IPS-NIHi11 (cell line): ENCODE measurements at regions not wholly inside any gene's neighbourhood (a gene's known extent, or its start where the extent isn't known, plus 50 kb on each side); places are given as distances from the start of the nearest gene placed in this dataset.

Experiments used
- DNase-seq: peaks from one replicate; pipeline ENCODE4 v3.0.0; 2012; ENCODE audit warnings: mixed read lengths, low spot score

- DNase-seq: no peak
Observed at GRCh38 chr10:10516346-10517130, 501.1 kb upstream of the CELF2 start.

DNA sequence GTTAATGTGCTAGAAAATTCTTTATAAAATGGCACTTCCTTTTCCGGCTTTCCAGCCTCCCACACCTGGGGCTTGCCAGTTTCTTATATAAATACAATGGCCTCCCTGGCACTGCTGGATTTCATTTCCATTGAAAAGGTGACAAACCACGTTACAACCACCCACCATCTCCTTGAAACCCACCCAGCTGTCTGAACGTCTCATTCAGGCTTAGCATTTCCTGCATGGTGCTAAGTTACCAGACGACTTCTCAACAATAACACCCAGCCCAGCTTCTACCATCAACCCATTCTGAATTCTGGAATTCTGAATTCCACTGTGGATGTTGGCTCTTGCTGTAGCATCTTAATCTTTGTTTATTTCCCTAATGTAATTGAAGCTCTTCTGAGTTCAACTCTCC is 499.8 kb upstream of the CELF2 start:
- DNase-seq: no peak

GRCh38 chr10:10519674-10520073 is 498.0 kb upstream of the CELF2 start:
- no peak for DNase-seq

- DNase-seq: no peak
Observed at GRCh38 chr10:10520491-10521385, 496.9 kb upstream of the CELF2 start.

GRCh38 chr10:10526846-10527245 is 490.8 kb upstream of the CELF2 start:
- no peak for DNase-seq

GRCh38 chr10:10527861-10528562 is 489.7 kb upstream of the CELF2 start:
- DNase-seq: no peak

- no peak for DNase-seq
Observed at GRCh38 chr10:10528563-10528910, 489.1 kb upstream of the CELF2 start.

DNA sequence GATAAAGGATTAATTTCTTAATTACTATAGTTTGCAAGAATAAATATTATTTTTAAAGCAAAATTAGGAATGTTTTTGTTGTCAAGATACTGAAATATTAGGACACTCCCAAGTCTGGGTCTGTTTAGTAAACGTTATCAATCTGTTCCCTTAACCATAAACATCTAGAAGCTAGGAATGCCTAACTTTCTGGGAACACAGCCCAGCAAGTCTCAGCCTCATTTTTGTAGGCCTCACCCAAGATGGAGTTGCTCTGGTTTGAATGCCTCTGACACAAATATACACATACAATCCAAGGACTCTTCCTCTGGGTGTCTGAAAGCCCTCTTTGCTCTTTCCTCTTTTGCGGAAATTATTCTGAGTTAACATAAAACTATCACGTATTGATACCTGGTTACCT is 487.4 kb upstream of the CELF2 start:
- DNase-seq: no peak

- no peak for DNase-seq
Observed at GRCh38 chr10:10532236-10532635, 485.4 kb upstream of the CELF2 start.

DNA sequence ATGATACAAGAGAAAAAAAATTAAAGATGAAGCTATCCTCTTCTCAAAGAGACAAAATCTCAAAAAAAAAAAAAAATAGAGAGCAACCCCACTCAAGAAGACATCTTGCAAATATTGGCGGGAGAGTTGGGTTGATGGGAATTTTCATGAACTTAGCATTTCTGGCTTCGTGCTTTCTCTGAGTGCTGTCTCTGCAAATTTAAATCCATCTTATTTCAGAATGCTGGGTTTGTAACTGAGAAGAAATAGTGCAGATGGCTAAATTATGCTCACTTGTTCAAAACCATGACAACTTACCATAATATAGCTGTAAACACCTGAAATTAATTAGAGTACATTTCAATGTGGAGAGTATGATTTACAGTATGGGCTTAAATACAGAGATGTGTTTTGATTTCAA is 484.8 kb upstream of the CELF2 start:
- DNase-seq: no peak

DNA sequence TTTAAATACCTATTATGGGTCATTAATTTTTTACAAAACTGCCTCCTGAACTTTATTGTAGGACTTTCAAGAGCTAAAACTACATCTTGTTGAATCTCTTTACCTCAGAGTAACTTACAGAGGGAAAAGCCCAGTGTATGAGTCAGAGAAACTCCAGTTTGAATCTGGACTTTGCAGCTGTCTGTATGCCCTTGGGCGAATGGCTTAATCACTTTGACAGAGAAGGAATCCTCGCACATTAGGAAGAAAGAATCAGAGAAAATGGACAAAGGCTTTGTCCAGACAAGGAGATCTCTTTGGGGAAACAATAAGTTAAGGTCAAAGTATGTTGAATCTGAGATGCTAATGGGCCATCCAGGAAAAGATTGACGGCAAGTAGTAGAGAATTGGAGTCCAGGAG is 484.2 kb upstream of the CELF2 start:
- no peak for DNase-seq

DNA sequence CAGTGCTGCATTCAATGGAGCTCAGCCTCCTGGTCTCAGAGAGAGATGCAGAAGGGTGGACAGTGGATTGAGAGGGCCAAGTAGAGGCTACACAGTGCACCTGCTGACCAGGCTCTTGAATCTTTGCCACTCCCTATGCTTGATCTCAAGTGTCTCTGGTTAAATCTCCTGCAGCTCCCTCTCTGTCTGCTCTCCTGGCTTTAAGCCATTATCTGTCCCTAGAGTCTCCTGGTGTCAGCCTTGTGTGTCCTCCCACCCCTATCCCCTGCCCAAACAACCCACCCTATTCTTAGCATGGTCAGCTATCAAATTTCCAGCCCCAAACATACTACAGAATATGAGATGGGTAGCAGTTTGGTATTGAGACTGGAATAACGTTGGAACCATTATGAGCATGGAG is 479.3 kb upstream of the CELF2 start:
- no peak for DNase-seq

DNA sequence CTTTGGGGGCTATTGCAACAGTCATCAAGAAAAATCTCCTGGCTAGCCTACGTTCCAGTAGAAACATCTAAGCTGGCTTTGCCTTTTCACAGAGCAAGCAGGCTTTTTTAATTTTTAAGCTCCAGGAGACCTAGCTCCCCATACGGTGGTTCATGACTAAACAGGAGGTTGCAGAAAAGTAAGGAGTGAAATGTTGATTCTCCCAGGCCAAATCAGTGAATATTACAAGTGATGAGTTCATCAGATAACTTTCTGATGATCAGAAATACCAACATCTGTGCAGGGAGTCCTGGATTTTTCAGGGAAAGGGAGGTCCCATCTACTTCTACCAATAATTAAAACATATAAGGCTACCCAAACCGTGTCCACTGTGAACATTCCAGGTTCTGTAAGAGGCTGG is 477.3 kb upstream of the CELF2 start:
- DNase-seq: no peak

GRCh38 chr10:10542477-10542876 is 475.2 kb upstream of the CELF2 start:
- DNase-seq: no peak

GRCh38 chr10:10544890-10545289 is 472.8 kb upstream of the CELF2 start:
- no peak for DNase-seq

- no peak for DNase-seq
Observed at GRCh38 chr10:10545771-10546170, 471.9 kb upstream of the CELF2 start.

GRCh38 chr10:10551596-10552301 is 465.9 kb upstream of the CELF2 start:
- no peak for DNase-seq

GRCh38 chr10:10552948-10553347 is 464.7 kb upstream of the CELF2 start:
- DNase-seq: no peak

- peak; percentile 43 for DNase-seq
Observed at GRCh38 chr10:10564081-10564794, 453.4 kb upstream of the CELF2 start.

GRCh38 chr10:10576937-10577336 is 440.7 kb upstream of the CELF2 start:
- no peak for DNase-seq

GRCh38 chr10:10579709-10580108 is 438.0 kb upstream of the CELF2 start:
- no peak for DNase-seq
